H1 (cell line): ENCODE measurements at regions not wholly inside any gene's neighbourhood (a gene's known extent, or its start where the extent isn't known, plus 50 kb on each side); places are given as distances from the start of the nearest gene placed in this dataset.

Experiments used
- CTCF ChIA-PET: fragments of 300-600 bp; sonication (Branson Sonifier 250); formaldehyde crosslinking; loops from one replicate; lab custom pipeline; 2021; ENCODE audit not compliant: partially characterized antibody; lab: Charles Lee
- POLR2A ChIA-PET: fragments of 300-600 bp; sonication (Branson Sonifier 250); formaldehyde crosslinking; loops from one replicate; lab custom pipeline; 2021; ENCODE audit warnings: inconsistent platforms; ENCODE audit not compliant: partially characterized antibody; lab: Charles Lee
- DNase-seq, 2 experiments: peaks; one replicate each; pipeline versions ENCODE4 v3.0.0 to v3.0.0-alpha.2; 2010 to 2022; ENCODE audit warnings: low spot score in 2 of 2, low read depth in 1 of 2, mixed read lengths in 1 of 2
- FAIRE-seq: peaks from 2 replicates; lab custom pipeline; 2011; peaks lifted over from hg19 to GRCh38; lab: Jason Lieb, UNC
- H2AFZ ChIP-seq: 2 replicates; pipeline ENCODE4 v1.8.1; 2012; ENCODE audit warnings: low read length, inconsistent platforms
- H2AK5ac ChIP-seq: 2 replicates; pipeline ENCODE4 v1.6.1; 2013; ENCODE audit warnings: low read depth, low read length
- H2BK120ac ChIP-seq: replicated peaks from 2 replicates; pipeline ENCODE3; 2013; ENCODE audit warnings: low read depth, low read length, inconsistent platforms
- H2BK12ac ChIP-seq: 2 replicates; pipeline ENCODE4 v1.6.1; 2013; ENCODE audit warnings: low read depth, low read length
- H2BK15ac ChIP-seq: 2 replicates; pipeline ENCODE4 v1.6.1; 2013; ENCODE audit warnings: low read length
- H2BK20ac ChIP-seq: 2 replicates; pipeline ENCODE4 v1.6.1; 2013; ENCODE audit warnings: low read length
- H2BK5ac ChIP-seq: 2 replicates; pipeline ENCODE4 v1.6.1; 2013; ENCODE audit warnings: low read depth, low read length
- H3K14ac ChIP-seq: 2 replicates; pipeline ENCODE4 v1.6.1; 2013; ENCODE audit warnings: inconsistent platforms; ENCODE audit not compliant: insufficient read length
- H3K18ac ChIP-seq: 2 replicates; pipeline ENCODE4 v1.6.1; 2013; ENCODE audit warnings: low read length; ENCODE audit errors: extremely low read depth
- H3K23ac ChIP-seq: 2 replicates; pipeline ENCODE4 v1.6.1; 2013; ENCODE audit warnings: inconsistent platforms; ENCODE audit not compliant: insufficient read length
- H3K23me2 ChIP-seq: 2 replicates; pipeline ENCODE4 v1.6.1; 2013; ENCODE audit warnings: low read depth, low read length
- H3K27ac ChIP-seq: 2 replicates; pipeline ENCODE4 v1.6.1; 2011; ENCODE audit warnings: low read depth, low read length, inconsistent platforms
- H3K27me3 ChIP-seq, 4 experiments: replicated peaks in 1 of 4; 1 replicate in 1 of 4; 2 replicates in 3 of 4; pipeline versions ENCODE4 v1.6.1 to v1.8.1; 2011 to 2013; ENCODE audit warnings: low read length in 3 of 4, mild to moderate bottlenecking in 3 of 4, inconsistent platforms in 2 of 4, mixed read lengths in 2 of 4, moderate library complexity in 1 of 4; ENCODE audit not compliant: control insufficient read depth in 3 of 4, insufficient read depth in 3 of 4; ENCODE audit errors: extremely low read depth in 1 of 4
- H3K36me3 ChIP-seq, 4 experiments: 2 replicates each; pipeline versions ENCODE4 v1.6.1 to v1.8.1; 2011 to 2013; ENCODE audit warnings: mild to moderate bottlenecking in 4 of 4, low read length in 3 of 4, moderate library complexity in 2 of 4, control low read depth in 1 of 4, inconsistent platforms in 1 of 4; ENCODE audit not compliant: insufficient read depth in 4 of 4, control insufficient read depth in 2 of 4
- H3K4ac ChIP-seq: replicated peaks from 2 replicates; pipeline ENCODE3; 2013; ENCODE audit warnings: low read length, low read depth, mixed read lengths, inconsistent platforms; ENCODE audit not compliant: insufficient read length
- H3K4me1 ChIP-seq, 4 experiments: replicated peaks in 1 of 4; 1 replicate in 1 of 4; 2 replicates in 3 of 4; pipeline versions ENCODE4 v1.6.1 to v1.8.1; 2011 to 2013; ENCODE audit warnings: low read length in 3 of 4, inconsistent platforms in 2 of 4, mixed read lengths in 1 of 4; ENCODE audit not compliant: insufficient read depth in 4 of 4, control insufficient read depth in 3 of 4
- H3K4me2 ChIP-seq, 2 experiments: 2 replicates each; pipeline versions ENCODE4 v1.6.1 to v1.8.1; 2011 to 2013; ENCODE audit warnings: low read depth in 2 of 2, low read length in 2 of 2, control low read depth in 1 of 2, inconsistent platforms in 1 of 2, mild to moderate bottlenecking in 1 of 2; ENCODE audit not compliant: insufficient read depth in 1 of 2
- H3K4me3 ChIP-seq, 4 experiments: fragments of 200-600, 300-600 bp in 1 of 4; sonication (generic), shearing (Covaris generic), sonication (Bioruptor Twin) in 1 of 4; 2 replicates each; pipeline versions ENCODE4 v1.5.1 to v1.8.1; 2011 to 2016; ENCODE audit warnings: low read length in 4 of 4, low read depth in 3 of 4, control low read depth in 2 of 4, inconsistent platforms in 2 of 4, mild to moderate bottlenecking in 2 of 4, mixed read lengths in 1 of 4, moderate library complexity in 1 of 4; ENCODE audit not compliant: insufficient read depth in 2 of 4; ENCODE audit errors: extremely low read depth in 1 of 4
- H3K56ac ChIP-seq: replicated peaks from 2 replicates; pipeline ENCODE3; 2013; ENCODE audit warnings: low read depth, mild to moderate bottlenecking, mixed read lengths, low read length, inconsistent platforms; ENCODE audit not compliant: insufficient read length
- H3K79me1 ChIP-seq: 2 replicates; pipeline ENCODE4 v1.6.1; 2013; ENCODE audit warnings: low read depth, low read length, control low read depth
- H3K79me2 ChIP-seq, 2 experiments: 2 replicates each; pipeline versions ENCODE4 v1.6.1 to v1.8.1; 2012 to 2013; ENCODE audit warnings: low read length in 2 of 2, mild to moderate bottlenecking in 2 of 2, inconsistent platforms in 1 of 2; ENCODE audit not compliant: insufficient read depth in 2 of 2, control insufficient read depth in 1 of 2
- H3K9ac ChIP-seq, 4 experiments: replicated peaks in 1 of 4; 1 replicate in 1 of 4; 2 replicates in 3 of 4; pipeline versions ENCODE4 v1.6.1 to v1.8.1; 2011 to 2013; ENCODE audit warnings: low read depth in 3 of 4, low read length in 3 of 4, control low read depth in 2 of 4, mild to moderate bottlenecking in 2 of 4, moderate library complexity in 2 of 4, inconsistent platforms in 1 of 4; ENCODE audit errors: extremely low read depth in 1 of 4
- H3K9me3 ChIP-seq, 2 experiments: 2 replicates each; pipeline versions ENCODE4 v1.6.1 to v1.8.1; 2012 to 2013; ENCODE audit warnings: mild to moderate bottlenecking in 2 of 2, moderate library complexity in 2 of 2, control low read depth in 1 of 2, inconsistent platforms in 1 of 2, low read depth in 1 of 2, low read length in 1 of 2, mixed read lengths in 1 of 2; ENCODE audit not compliant: insufficient read depth in 2 of 2
- H4K20me1 ChIP-seq, 2 experiments: replicated peaks in 1 of 2; 2 replicates each; pipeline versions ENCODE3 to v1.8.1; 2011 to 2013; ENCODE audit warnings: inconsistent platforms in 2 of 2, low read length in 2 of 2, mild to moderate bottlenecking in 1 of 2; ENCODE audit not compliant: insufficient read depth in 2 of 2, control insufficient read depth in 1 of 2
- H4K5ac ChIP-seq: 2 replicates; pipeline ENCODE4 v1.6.1; 2013; ENCODE audit warnings: low read length, low read depth, mixed read lengths, inconsistent platforms; ENCODE audit not compliant: insufficient read length
- H4K8ac ChIP-seq: 2 replicates; pipeline ENCODE4 v1.8.0; 2013; ENCODE audit warnings: mild to moderate bottlenecking, moderate library complexity, low read length, inconsistent platforms; ENCODE audit not compliant: insufficient read depth; ENCODE audit errors: extremely low read depth
- H4K91ac ChIP-seq: replicated peaks from 2 replicates; pipeline ENCODE3; 2013; ENCODE audit warnings: low read length, mixed read lengths, inconsistent platforms; ENCODE audit not compliant: insufficient read length
- CHD2 ChIP-seq: IDR thresholded peaks from 2 replicates; pipeline ENCODE4 v1.6.1; 2012; ENCODE audit warnings: low read length, improper control_type of control experiment
- CTBP2 ChIP-seq: IDR thresholded peaks from 2 replicates; pipeline ENCODE4 v1.7.0; 2011; ENCODE audit warnings: borderline replicate concordance, mild to moderate bottlenecking, moderate library complexity, mixed read lengths, low read length; ENCODE audit not compliant: insufficient read depth, insufficient read length
- PHF8 ChIP-seq: fragments of 200-600 bp; sonication (generic); conservative IDR thresholded peaks from 2 replicates; pipeline ENCODE4 v1.7.1; 2012; ENCODE audit warnings: low read depth, mild to moderate bottlenecking, inconsistent platforms, low read length, moderate library complexity
- SP2 ChIP-seq: IDR thresholded peaks from 2 replicates; pipeline ENCODE4 v1.6.1; 2012; ENCODE audit warnings: mild to moderate bottlenecking, low read length, inconsistent platforms
- WGBS, 2 experiments: shearing (Covaris generic) in 1 of 2; methylation state at CpG; one replicate each; pipeline versions ENCODE4 v1.1.6 to v1.1.7; 2013 to 2015; ENCODE audit warnings: low lambda C conversion rate in 2 of 2, mixed read lengths in 2 of 2, inconsistent platforms in 1 of 2, low coverage in 1 of 2, missing lambda C conversion rate in 1 of 2; ENCODE audit not compliant: insufficient replicate concordance in 2 of 2, insufficient coverage in 1 of 2, insufficient read length in 1 of 2; ENCODE audit errors: extremely low coverage in 1 of 2, missing lambda C conversion rate in 1 of 2; 5-methylcytosine and 5-hydroxymethylcytosine counted together

GRCh38 chr11:25432376-25432775, 899.6 kb upstream of the ANO3 start:
- H3K27ac ChIP-seq, result no peak overlapping the region
- POLR2A ChIA-PET, result no interaction called here
- DNase-seq, result no peak

More at GRCh38 chr11:25432376-25432775, 899.6 kb upstream of the ANO3 start:
- Histone ChIP-seq H4K5ac (no peak overlapping the region), H3K36me3 (no peaks in the 10 kb centered on the region), H3K18ac (no peak overlapping the region), H4K8ac (no peak overlapping the region), H2BK20ac (no peak overlapping the region), H2BK120ac (no peak overlapping the region), H3K4me1 (no peaks in the 10 kb centered on the region), H2BK5ac (no peak overlapping the region), H3K14ac (no peak overlapping the region), H2AFZ (no peak overlapping the region), H3K9me3 (no peaks in the 10 kb centered on the region), H3K23me2 (no peaks in the 10 kb centered on the region), H3K23ac (no peak overlapping the region), H3K4ac (no peak overlapping the region), H3K4me3 (no peak overlapping the region), H3K56ac (no peak overlapping the region), H3K27me3 (no peaks in the 10 kb centered on the region), H3K79me2 (no peaks in the 10 kb centered on the region), H2BK15ac (no peak overlapping the region), H4K20me1 (no peaks in the 10 kb centered on the region), H2AK5ac (no peak overlapping the region), H2BK12ac (no peak overlapping the region), H3K4me2 (no peak overlapping the region), H4K91ac (no peak overlapping the region), H3K9ac (no peak overlapping the region), H3K79me1 (no peaks in the 10 kb centered on the region)
- no peak for FAIRE-seq
- WGBS, 2 experiments, result 94% methylated on average over 2 of the region's 2 CpGs; no CpG with 5 or more reads in 1 of the 2 experiments
- TF ChIP-seq CTBP2 (no peak), SP2 (no peak), CHD2 (no peak), PHF8 (no peak)
- CTCF ChIA-PET, result no interaction called here
